ENCODE measurements at regions not wholly inside any gene's neighbourhood (a gene's known extent, or its start where the extent isn't known, plus 50 kb on each side); places are given as distances from the start of the nearest gene placed in this dataset.

- no peak for DNase-seq (ENCODE audit: low read depth)
- no peak for TF ChIP-seq CTCF (conservative IDR thresholded peaks at IDR 0.05; ENCODE audit: low read depth, low read length)
- no peak overlapping the region for H3K4me3 ChIP-seq (ENCODE audit: low read length)
These were observed 210.6 kb upstream of the CHST9 start for GRCh38 chr18:27395752-27396151.

- no peak for DNase-seq (ENCODE audit: low read depth)
- no peak for TF ChIP-seq CTCF (conservative IDR thresholded peaks at IDR 0.05; ENCODE audit: low read depth, low read length)
- H3K4me3 ChIP-seq (ENCODE audit: low read length), result no peak overlapping the region
These were observed 209.6 kb upstream of the CHST9 start for GRCh38 chr18:27394687-27395086.

DNA sequence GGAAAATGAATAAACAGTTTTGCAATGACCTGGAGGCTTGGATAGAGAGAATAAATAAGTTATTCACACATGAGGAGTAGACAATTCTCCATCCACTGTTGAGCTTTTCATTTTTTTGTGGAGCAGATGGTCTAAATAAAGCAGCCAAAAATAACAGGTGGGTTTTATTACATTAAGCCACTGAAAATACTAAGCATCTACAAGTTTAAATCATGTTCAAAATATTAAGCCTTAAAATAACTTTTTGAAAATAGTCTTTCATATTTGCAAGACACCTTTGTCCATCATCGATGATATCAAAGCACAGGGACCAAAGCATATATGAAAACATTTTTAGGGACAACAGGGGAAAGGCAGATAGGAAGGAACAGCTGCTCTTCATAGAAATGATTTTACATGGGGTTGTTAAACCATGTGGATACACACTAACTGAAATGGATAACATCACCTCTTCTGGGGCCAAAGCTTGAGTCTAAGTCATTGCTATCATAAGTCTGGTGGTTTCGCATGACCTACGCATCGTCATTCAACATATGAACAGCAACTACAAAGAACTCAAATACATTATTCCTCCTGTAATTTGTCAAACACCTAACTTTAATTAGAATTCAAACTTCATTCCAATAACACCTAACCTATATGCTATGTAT, 197.6 kb upstream of the CHST9 start:
- DNase-seq (ENCODE audit: low read depth), result no peak
- TF ChIP-seq CTCF (conservative IDR thresholded peaks at IDR 0.05; ENCODE audit: low read depth, low read length), result no peak
- H3K4me3 ChIP-seq (ENCODE audit: low read length), result no peak overlapping the region

DNA sequence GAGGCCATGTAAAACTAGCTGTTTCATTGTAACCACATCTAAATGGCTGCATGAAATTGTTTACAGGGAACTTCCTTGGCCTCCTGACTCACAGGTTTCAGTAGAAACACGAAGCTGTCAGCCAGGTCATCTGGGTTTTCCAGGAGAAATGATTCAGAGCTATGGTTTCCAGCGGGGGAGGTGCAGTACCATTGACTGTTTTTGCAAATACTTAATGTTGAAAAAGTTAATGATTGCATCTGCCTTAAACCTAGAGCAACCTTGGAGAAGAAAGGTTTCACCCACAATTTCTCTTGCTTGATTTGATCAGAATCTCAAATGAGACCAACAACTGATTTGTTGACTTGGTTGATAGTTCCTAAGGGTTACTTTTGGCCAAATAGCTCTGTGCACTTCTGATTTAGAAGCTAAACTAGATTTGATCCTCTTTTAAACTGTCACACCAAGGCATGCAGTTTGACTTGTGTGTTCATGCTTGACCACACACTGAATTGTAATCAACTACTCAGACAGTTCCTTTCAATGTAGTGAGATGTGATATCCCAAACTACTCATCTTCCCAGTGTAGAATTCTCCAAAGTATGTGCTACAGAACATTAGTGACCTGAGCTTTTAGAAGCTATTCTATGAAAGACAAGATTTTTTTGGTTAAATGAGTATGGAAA, 193.5 kb upstream of the CHST9 start:
- peak; percentile 54 for DNase-seq (ENCODE audit: low read depth)
- H3K4me3 ChIP-seq (ENCODE audit: low read length), result no peak overlapping the region
- TF ChIP-seq CTCF (conservative IDR thresholded peaks at IDR 0.05; ENCODE audit: low read depth, low read length), result no peak

- no peak overlapping the region for H3K4me3 ChIP-seq (ENCODE audit: low read length)
- no peak for TF ChIP-seq CTCF (conservative IDR thresholded peaks at IDR 0.05; ENCODE audit: low read depth, low read length)
- peak; percentile 15 for DNase-seq (ENCODE audit: low read depth)
These were observed 192.1 kb upstream of the CHST9 start for GRCh38 chr18:27377251-27377650.

DNA sequence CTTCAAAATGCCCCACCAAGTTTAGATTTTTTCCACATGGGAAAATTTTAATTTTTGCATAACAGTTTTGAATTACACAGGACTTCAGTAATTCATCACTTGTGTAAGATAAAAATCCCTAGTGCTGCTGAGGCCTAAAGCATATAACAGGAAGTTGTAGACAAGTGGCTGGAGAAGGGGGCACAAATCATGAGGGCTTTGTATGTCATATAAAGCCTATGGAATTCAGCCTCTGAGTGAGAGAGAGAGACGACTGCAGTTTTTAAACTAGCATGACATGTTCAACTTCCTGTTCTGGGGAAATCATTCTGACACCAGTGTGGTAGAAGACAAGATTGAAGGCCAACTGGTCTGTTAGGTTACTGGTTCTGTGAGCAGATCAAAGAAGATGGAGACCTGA, 187.3 kb upstream of the CHST9 start:
- H3K4me3 ChIP-seq (ENCODE audit: low read length), result no peak overlapping the region
- DNase-seq (ENCODE audit: low read depth), result no peak
- no peak for TF ChIP-seq CTCF (conservative IDR thresholded peaks at IDR 0.05; ENCODE audit: low read depth, low read length)

GRCh38 chr18:27366665-27367064, 181.6 kb upstream of the CHST9 start:
- H3K4me3 ChIP-seq (ENCODE audit: low read length), result no peak overlapping the region
- no peak for DNase-seq (ENCODE audit: low read depth)
- no peak for TF ChIP-seq CTCF (conservative IDR thresholded peaks at IDR 0.05; ENCODE audit: low read depth, low read length)

Data from retinal pigment epithelial cell (primary cell).